T-helper 2 cell (primary cell): ENCODE measurements at regions not wholly inside any gene's neighbourhood (a gene's known extent, or its start where the extent isn't known, plus 50 kb on each side); places are given as distances from the start of the nearest gene placed in this dataset.
A peak's percentile ranks its signal among the peaks of the same experiment; 100 is the strongest.

Source experiments
- DNase-seq, 5 experiments: peaks; one replicate each; pipeline versions ENCODE4 v3.0.0 to v3.0.0-alpha.2; 2012 to 2022

DNA sequence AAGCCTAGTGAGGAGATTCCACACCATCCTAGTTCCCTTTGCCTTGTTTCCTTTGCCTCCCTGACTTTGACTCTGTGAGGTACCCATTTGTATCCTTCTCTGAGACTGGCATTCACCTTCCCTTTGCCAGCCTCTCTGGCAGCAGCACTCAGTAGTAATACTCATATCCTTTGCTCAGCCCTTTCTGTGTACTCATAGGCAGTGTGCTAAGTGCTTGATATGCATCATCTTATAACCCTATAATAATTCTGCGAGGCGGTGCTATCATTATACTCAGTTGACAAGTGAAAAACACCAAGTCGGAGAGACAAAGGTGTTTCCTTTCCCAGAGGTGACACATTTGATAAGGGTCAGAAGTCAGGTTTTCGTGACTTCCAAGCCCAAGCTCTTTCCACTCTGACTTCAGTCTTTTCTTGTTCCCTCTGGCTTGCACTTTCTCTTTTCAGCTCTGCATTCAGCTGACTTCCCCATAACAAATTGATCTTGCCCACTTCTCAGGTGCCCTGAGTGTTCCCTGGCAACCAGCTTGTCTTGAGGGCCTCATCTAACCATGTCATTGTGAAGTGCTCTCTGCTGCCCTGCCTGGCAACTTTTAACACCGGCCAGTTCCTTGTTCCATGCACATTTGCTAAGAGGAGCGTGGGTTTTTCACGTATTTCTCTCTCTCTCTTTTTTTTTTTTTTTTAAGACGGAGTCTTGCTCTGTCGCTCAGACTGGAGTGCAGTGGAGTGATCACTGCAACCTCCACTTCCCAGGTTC is 94.5 kb upstream of the UPP2 start:
- DNase-seq = peak in 1 of 5 experiments; percentile 56

DNA sequence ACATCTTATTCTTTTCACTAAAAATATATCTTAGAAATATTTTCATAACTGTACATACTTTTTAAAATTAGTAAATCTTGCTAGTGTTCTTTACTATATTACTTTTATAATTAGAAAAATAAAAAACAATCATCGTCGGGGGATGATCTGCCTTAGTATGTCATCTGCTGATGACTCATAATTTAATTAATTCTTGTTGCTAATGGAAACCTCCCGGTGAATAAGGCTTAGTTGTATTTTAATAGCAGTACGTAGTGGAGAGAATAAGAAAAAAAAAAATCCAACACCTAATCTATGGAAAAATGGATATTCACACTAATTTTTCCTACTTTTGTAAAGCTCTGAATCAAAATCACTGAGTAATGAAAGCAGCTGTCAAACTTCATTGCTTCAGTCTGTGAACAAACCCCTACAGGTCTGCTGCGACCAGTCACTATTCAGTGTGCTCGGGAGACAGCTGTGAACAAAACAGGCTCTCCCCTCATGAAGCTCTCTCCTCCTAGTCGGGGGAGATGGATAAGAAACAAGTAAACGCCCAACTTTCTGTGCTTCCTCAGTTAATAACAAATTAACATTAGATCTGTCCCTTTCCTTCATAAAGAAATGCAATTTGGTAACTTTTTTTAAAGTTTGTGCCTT is 97.4 kb upstream of the UPP2 start:
- DNase-seq = no peak

DNA sequence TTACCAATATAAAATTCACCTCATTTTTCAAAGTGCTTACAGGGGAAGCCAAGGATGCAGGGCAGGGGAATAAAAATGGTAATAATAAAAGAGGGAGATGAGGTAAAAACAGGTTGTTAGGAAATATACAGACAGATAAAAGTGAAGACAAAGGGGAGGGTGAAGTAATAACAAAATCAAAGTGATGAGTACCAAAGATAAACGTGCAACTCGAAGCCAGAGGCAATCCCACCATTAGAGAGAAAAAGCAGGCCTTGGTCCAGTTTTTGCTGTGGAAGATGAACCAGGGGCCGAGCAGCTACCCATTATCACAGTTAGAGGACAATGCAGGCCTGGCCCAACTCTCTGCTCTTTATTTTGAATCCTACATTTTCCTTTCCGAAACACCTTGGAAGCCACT is 99.6 kb upstream of the UPP2 start:
- no peak for DNase-seq

DNA sequence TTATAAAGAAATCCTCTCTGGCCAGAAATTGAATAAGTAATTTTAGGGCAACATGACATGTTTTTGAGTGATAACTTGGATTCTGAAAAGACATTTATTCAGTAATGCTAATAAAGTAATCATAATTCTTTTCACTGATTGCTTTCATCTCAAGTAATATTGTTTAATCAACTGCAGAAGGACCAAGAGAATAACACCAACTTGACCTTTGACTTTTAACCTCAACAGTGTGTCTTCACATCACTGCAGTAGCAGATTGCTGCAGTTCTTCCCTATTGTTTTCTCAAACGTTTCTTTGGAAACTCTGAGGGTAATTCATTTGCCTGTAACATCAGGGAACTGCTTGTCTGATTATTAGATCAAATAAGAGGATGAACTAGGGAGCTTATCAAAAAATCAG is 104.9 kb upstream of the UPP2 start:
- no peak for DNase-seq

DNA sequence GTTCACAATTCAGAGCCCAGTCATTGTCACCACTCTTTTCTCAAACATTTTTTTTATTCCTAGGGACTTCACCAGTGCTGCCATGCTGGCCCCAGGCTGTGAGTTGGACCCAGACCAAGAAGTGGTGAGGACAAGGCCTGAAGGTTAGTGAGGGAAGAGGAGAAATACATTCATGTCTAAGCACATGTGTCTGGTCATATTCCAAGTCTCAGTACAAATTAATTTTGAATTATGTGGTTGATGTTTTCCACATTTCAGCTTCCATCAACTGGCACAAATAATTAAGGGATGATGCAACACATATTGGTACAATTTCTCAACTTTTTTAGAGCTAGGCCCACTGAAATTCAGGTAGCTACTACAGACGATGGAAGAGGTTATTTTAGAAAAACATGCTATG is 106.6 kb upstream of the UPP2 start:
- no peak for DNase-seq

DNA sequence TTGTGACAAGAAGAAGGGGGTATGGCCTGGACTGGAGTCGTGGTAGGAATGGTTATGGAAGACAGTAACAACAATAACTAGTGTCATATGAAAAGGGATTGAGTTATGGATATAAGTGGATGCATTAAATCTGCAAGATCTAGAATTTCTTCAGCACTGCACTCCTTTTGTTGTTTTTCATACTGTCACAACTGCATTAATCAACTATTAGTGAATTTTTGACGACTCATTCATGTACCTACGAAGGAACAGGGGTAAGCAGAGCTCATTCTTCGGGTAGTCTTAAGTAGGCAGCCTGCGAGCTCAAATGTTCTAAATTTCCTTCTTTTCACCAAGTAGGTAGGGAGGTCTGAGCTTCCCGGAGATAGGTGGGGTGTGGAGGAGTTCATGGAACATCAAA is 109.7 kb upstream of the UPP2 start:
- DNase-seq = no peak

DNA sequence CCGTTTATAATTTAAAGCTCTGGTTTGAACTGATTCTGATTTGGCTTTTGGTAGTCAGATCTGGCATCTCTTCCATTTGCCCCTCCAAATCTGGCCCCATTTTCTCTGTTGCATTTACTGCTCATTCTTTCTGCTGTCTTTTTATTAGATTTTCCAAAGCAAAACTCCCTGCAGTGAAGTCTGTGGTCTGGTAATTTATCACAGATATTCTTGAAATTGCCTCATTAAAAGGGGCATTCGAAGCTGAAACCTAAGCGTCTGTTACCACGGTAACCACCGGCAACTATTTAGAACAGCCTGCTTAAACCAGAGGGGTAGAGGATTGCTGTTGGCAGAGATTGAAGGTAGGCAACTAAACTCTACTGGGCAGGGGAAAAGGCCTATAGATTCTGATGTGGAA is 111.5 kb upstream of the UPP2 start:
- DNase-seq = no peak

DNA sequence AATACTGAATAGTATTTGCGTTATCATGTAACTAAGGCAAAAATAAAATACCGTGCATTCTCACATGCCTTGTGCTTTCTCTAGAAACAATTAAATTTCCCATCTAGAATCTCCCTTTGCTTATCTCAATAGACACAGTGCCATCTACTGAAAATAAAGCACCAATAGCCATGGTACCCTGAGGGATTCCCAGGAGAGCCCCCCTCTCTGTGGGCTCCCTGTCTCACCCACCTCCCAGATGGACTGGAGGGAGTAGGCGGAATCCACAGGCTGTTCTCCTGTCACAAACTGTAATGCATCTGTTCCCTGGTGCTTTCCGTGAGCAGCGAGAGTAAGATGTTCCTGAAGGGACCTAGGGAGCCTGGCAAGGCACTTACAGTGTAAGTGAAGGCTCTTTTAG is 112.4 kb upstream of the UPP2 start:
- DNase-seq = no peak

DNA sequence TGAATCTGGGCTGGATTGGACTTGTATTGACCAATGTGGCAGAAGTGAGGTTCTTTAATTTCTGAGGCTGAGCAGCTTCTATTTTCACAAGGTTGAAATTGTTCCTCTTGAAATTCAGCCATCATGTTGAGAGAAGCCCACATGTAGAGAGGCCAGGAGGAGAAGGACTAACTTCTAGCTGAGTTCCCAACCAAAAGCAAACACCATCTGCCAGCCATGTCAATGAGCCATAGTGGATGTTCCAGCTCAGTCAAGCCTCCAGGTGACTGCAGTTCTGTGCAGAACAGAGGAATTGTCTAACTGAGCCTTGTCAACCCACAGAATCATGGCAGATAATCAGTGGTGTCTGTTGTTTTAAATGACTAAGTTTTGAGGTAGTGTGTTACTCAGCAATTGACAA is 110.6 kb upstream of the ACVR1 start:
- DNase-seq = no peak

DNA sequence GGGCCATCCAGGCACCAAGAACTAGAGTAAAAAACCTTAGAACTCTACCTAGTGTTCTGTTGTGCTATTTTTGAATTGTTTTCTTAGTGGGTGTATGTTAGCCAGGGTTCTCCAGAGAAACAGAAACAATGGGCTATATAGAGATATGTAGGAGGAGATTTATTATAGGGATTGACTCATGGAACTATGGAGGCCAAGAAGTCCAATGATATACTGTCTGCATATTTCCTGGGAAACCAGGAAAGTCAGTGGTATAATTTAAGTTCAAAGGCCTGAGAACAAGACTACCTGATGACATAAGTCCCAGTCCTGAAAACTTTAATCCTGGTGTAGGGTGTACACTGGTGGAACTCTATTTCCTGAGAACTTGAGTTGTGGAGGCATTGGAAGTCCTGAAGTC is 108.7 kb upstream of the ACVR1 start:
- no peak for DNase-seq

DNA sequence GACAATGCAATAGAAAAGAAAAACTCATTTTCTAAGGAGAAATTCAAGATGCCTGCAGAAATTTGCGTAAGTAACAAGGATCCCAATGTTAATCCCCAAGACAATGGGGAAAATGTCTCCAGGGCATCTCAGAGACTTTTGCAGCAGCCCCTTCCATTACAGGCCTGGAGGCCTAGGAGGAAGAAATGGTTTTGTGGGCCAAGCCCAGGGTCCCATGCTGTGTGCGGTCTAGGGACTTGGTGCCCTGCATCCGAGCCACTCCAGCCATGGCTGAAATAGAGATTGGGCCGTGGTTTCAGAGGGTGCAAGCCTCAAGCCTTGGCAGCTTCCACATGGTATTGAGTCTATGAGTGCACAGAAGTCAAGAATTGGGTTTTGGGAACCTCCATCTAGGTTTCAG is 103.9 kb upstream of the ACVR1 start:
- no peak for DNase-seq

DNA sequence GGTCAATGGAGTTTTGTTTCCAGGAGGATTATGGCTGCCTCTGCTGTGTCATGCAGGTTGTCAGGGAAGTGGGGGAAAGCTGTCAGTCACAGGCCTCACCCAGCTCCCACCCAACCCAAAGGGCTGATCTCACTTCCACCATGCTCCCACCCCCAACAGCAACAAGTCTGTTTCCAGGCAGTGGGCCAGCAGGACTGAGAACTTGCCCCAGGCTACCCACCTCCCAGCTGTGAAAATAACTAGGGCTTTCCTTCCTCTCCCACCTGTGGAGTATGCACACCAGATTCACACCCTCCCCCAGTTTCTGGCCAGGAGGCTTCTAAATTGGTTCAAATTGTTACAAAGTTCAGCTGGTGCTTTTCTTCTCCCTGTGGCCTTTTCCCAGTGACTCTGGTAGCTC is 95.6 kb upstream of the ACVR1 start:
- no peak for DNase-seq

DNA sequence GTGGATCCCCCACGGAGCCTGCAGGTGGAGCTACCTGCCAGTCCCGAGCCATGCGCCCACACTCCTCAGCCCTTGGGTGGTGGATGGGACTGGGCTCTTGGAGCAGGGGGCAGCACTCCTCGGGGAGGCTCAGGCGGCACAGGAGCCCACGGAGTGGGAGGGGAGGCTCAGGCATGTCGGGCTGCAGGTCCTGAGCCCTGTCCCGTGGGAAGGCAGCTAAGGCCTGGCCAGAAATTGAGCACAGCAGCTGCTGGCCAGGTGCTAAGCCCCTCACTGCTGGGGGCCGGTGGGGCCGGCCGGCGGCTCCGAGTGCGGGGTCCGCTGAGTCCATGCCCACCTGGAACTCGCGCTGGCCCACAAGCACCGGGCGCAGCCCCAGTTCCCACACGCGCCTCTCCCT is 91.7 kb upstream of the ACVR1 start:
- DNase-seq = no peak

DNA sequence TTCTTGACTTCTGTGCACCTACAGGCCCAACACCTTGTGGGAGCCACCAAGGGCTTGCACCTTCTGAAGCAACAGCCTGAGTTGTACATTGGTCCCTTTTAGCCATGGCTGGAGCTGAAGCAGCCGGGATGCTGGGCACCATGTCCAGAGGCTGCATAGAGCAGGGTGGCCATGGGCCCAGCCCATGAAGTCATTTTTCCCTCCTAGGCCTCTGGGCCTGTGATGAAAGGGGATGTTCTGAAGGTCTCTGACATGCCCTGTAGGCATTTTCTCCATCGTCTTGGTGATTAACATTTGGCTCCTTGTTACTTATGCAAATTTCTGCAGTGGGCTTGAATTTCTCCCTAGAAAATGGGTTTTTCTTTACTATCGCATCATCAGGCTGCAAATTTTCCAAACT is 83.1 kb upstream of the ACVR1 start:
- DNase-seq = no peak

DNA sequence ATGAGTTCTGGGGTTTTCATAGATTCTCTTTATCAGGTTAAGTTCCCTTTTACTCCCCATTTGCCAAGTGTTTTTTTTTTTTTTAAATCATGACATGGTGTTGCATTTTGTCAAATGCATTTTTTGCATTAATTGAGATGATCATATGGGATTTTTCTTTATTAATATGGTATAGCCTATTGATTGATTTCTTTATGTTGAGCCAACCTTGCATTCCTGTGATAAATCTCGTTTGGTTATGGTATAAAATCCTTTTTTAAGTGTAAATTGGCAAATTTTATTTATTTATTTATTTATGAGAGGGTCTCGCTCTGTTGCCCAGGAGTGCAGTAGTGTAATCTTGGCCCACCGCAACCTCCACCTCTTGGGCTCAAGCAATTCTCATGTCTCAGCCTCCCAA is 81.5 kb upstream of the ACVR1 start:
- no peak for DNase-seq

DNA sequence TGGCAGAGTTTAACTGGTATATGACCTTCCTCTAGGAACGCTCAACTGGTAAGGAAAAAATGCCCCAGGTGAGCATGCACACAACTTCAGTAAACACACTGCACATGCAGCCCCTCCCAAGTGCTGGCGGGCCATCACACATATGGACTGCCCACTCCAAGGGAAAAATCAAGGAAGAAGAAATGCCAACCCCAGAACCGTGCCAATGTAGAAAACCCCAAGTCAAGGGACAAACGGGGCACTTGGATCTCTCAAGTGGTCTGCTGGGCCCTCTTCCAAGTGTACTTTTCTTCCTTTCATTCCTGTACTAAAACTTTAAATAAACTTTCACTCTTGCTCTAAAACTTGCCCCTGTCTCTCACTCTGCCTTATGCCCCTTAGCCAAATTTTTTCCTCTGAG is 76.4 kb upstream of the ACVR1 start:
- no peak for DNase-seq

DNA sequence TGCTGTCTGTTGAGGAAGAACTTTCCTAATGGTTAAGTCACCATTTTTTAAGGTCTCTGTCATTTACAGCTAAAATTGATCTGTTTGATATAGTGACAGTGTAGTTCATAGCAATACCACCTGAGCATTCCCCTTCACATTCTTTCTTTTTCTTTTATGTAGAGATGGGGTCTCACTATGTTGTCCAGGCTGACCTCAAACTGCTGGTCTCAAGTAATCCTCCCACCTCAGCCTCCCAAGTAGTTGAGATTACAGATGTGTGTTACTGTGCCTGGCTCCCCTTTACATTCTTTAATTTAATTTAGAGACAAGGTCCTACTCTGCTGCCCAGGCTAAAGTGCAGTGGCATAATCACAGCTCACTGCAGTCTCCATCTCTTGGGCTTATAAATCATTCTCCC is 72.7 kb upstream of the ACVR1 start:
- DNase-seq = no peak

DNA sequence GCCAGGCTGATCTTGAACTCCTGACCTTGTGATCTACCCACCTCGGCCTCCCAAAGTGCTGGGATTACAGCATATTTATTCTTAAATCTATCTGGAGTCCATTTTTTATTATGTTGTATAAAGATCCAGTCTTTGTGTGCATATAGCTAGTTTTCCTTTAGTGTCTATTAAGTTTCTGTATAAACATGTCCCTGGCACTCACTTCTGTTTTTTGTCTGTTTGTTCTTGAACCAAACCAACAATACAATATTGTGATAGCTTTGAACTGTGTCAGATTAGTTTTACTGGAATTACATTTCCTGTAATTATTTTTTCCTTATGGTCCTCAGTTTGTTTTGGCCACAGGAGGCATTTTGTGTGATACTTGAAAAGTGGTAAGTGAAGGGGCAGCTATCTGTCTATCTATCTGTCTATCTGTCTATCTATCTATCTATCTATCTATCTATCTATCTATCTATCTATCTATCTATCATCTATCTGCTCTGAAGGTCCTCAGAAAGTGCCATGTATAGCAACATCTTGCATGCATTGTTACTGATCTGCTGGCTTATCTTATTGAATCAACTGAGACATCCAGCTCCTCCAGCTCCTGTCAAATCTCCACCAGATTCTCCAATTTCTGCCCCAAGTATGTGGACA is 70.9 kb upstream of the ACVR1 start:
- DNase-seq = no peak

DNA sequence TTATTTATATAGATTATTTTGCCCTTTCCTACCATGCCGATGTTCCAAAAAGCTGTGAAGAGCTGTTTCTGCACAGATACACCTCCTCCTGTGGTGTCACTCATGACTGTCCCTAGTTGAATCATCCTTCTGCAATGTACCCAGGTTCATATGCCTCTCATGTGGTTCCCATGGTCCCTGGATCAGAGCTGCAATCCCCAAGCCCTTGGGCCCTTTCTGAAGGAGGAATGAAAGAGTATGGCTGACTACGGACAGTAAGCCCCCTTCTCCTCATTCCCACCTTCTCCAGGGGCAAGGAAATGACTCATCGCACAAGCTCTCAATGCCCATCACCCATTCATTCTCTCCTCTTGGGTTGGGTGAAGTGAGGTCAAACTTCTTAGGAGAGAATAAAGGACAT is 63.9 kb upstream of the ACVR1 start:
- DNase-seq = no peak

DNA sequence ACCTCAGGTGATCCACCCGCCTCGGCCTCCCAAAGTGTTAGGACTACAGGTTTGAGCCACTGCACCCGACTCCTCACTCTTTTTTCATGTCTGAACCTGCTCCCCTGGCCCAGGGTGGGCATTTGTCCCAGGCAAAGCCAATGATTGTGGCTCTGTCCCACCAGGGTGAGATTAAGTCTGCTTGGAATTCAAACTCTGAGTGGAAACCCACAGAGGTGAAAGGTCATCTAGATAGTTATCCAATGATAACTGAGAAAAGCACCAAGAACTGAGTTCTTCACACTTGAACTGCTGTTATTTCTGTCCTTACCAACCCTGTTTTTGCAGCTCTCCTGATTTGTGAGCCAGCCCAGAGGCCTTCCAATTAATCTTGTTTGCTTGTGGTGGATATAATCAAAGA is 62.4 kb upstream of the ACVR1 start:
- DNase-seq = no peak

DNA sequence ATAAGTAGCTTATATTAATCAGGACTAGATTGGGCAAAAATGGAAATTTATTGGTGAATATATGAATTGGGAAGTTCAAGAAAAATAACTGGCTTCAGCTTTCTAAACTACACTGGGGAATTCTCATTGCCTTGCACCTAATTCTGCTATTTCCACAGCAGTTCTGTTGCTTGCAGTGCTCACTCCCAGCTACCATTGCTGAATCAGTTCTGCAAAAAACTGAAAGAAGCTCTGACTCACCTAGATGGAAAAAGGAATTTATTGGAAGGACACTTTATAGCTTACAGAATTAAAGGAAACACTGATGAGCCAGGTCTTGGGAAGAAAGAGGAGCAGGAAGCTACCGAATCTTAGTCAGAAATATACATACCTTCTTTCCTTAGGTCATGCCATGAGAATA is 60.3 kb upstream of the ACVR1 start:
- no peak for DNase-seq

DNA sequence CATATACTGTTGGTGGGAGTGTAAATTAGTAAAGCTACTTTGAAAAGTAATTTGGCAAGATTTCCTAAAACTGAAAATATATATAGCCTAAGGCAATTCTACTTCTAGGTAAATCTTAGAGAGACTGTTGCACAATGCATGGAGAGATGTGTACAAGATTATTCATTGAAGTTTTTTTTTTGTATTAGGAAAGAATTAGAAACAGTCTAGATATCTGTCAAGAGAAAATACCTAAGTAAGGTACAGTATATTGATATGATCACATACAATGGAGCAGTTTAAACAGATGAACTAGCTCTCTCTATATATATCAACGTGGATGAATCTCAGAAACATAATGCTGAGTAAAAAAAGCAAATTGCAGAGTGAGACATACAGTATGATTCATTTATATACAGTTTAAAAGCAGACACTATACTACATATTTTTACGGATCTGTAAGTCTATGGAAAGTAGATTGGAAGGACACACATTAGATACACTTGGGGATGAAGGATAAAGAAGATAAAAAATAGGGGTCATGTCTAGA is 59.3 kb upstream of the ACVR1 start:
- no peak for DNase-seq

DNA sequence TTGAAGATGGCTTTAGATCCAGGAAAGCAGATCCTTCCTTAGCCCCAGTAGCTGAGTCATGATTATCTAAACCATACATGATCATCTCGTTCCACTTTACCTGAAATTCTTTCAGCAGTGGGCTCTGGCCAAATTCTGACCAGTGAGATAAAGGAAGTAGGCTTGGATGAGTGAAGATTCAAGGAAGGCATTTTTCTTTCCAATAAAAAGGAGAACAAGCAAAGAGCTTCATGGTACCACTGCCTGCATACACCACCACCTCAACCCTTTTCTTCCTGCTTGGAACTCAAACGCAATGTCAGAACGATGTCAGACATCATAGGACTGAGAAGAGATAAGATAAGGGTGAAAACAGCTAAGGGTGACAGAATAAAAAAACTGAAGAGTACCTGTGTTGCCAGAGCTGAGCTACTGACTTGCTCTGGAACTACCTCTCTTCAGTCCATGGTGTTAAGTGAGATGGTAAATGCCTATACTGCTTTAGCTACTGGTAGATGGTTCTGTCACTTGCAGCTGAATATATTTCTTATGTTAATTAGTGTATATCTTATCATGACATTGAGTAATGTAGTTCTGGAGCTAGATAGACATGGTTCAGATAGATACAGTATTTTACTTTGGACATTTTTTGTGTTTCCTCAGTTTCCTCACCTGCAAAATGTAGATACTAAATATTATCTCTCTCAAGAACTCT is 58.7 kb upstream of the ACVR1 start:
- no peak for DNase-seq
